Testis (tissue), 2 donors: ENCODE measurements at regions not wholly inside any gene's neighbourhood (a gene's known extent, or its start where the extent isn't known, plus 50 kb on each side); places are given as distances from the start of the nearest gene placed in this dataset.

Experiments used
- CTCF ChIP-seq, 3 experiments: fragments of 450-650 bp in 2 of 3; fragments of 200-600 bp in 1 of 3; sonication (generic) in 1 of 3; IDR thresholded peaks; one replicate each; pipeline ENCODE4 v1.5.1; 2016 to 2019; ENCODE audit warnings: antibody characterized with exemption in 3 of 3, mild to moderate bottlenecking in 2 of 3, moderate library complexity in 1 of 3
- POLR2A ChIP-seq: fragments of 450-650 bp; IDR thresholded peaks from one replicate; pipeline ENCODE4 v1.6.1; 2017; ENCODE audit warnings: antibody characterized with exemption, mild to moderate bottlenecking, moderate library complexity

GRCh38 chr1:201676197-201676596 is 137.3 kb downstream of the NAV1 start:
- no peak for TF ChIP-seq CTCF (IDR thresholded peaks at IDR 0.05)
- no peak for TF ChIP-seq POLR2A
